HEK293T (cell line): ENCODE measurements at regions not wholly inside any gene's neighbourhood (a gene's known extent, or its start where the extent isn't known, plus 50 kb on each side); places are given as distances from the start of the nearest gene placed in this dataset.

Experiments used
- ARNT ChIP-seq: fragments of 450-650 bp; IDR thresholded peaks from 2 replicates; pipeline ENCODE4 v1.6.1; 2017; ENCODE audit warnings: mild to moderate bottlenecking
- BHLHE40 ChIP-seq: fragments of 450-650 bp; IDR thresholded peaks from 2 replicates; pipeline ENCODE4 v1.6.1; 2016; ENCODE audit warnings: mild to moderate bottlenecking, moderate library complexity, borderline replicate concordance
- ELF4 ChIP-seq: fragments of 450-650 bp; IDR thresholded peaks from 2 replicates; pipeline ENCODE4 v1.6.1; 2017; ENCODE audit warnings: antibody characterized with exemption
- FOXA1 ChIP-seq: fragments of 450-650 bp; IDR thresholded peaks from 2 replicates; pipeline ENCODE4 v1.6.1; 2016; ENCODE audit warnings: mild to moderate bottlenecking
- FOXK2 ChIP-seq: fragments of 450-650 bp; IDR thresholded peaks from 2 replicates; pipeline ENCODE4 v1.6.1; 2016; ENCODE audit warnings: mild to moderate bottlenecking
- FOXM1 ChIP-seq: fragments of 450-650 bp; IDR thresholded peaks from 2 replicates; pipeline ENCODE4 v1.6.1; 2017; ENCODE audit warnings: mild to moderate bottlenecking, borderline replicate concordance
- HDGF ChIP-seq: fragments of 450-650 bp; IDR thresholded peaks from 2 replicates; pipeline ENCODE4 v1.6.1; 2017; ENCODE audit warnings: antibody characterized with exemption, borderline replicate concordance
- L3MBTL2 ChIP-seq: fragments of 450-650 bp; conservative IDR thresholded peaks from 2 replicates; pipeline ENCODE4 v1.6.1; 2016; ENCODE audit warnings: mild to moderate bottlenecking
- LEF1 ChIP-seq: fragments of 450-650 bp; IDR thresholded peaks from 2 replicates; pipeline ENCODE4 v1.6.1; 2017; ENCODE audit warnings: mild to moderate bottlenecking, borderline replicate concordance
- NFRKB ChIP-seq: fragments of 450-650 bp; IDR thresholded peaks from 2 replicates; pipeline ENCODE4 v1.6.1; 2016; ENCODE audit warnings: mild to moderate bottlenecking, moderate library complexity
- SP1 ChIP-seq: fragments of 450-650 bp; IDR thresholded peaks from 2 replicates; pipeline ENCODE4 v1.6.1; 2017
- SUZ12 ChIP-seq: fragments of 450-650 bp; IDR thresholded peaks from 2 replicates; pipeline ENCODE4 v1.6.1; 2016; ENCODE audit warnings: mild to moderate bottlenecking
- TARDBP ChIP-seq: fragments of 450-650 bp; IDR thresholded peaks from 2 replicates; pipeline ENCODE4 v1.6.1; 2016

- TF ChIP-seq FOXM1 = no peak
- TF ChIP-seq ARNT = no peak
- TF ChIP-seq ELF4 = no peak
- TF ChIP-seq FOXA1 = no peak
- no peak for TF ChIP-seq SP1
- TF ChIP-seq NFRKB = no peak
- no peak for TF ChIP-seq TARDBP
- no peak for TF ChIP-seq LEF1
- TF ChIP-seq FOXK2 = no peak
- no peak for TF ChIP-seq BHLHE40
- TF ChIP-seq L3MBTL2 = no peak
- TF ChIP-seq HDGF = no peak
- no peak for TF ChIP-seq SUZ12
These were observed 291.4 kb downstream of the DNAJB9 start for GRCh38 chr7:108861071-108861470.
